Glutamatergic neuron (in vitro differentiated cells): ENCODE measurements at regions not wholly inside any gene's neighbourhood (a gene's known extent, or its start where the extent isn't known, plus 50 kb on each side); places are given as distances from the start of the nearest gene placed in this dataset.

ENCODE experiments used
- DNase-seq: peaks from one replicate; pipeline ENCODE4 v3.0.0; 2022
- H3K27ac Mint-ChIP-seq: one replicate; pipeline ENCODE4 v1.8.0; 2020; ENCODE audit warnings: mild to moderate bottlenecking, mixed read lengths, inconsistent platforms; ENCODE audit not compliant: unreplicated experiment
- H3K27me3 Mint-ChIP-seq: one replicate; pipeline ENCODE4 v1.8.0; 2020; ENCODE audit warnings: mild to moderate bottlenecking, moderate library complexity, mixed read lengths, inconsistent platforms; ENCODE audit not compliant: unreplicated experiment
- H3K36me3 Mint-ChIP-seq: one replicate; pipeline ENCODE4 v1.8.0; 2020; ENCODE audit warnings: mild to moderate bottlenecking, mixed read lengths, inconsistent platforms; ENCODE audit not compliant: unreplicated experiment
- H3K4me1 Mint-ChIP-seq: one replicate; pipeline ENCODE4 v1.8.0; 2020; ENCODE audit warnings: mild to moderate bottlenecking, low read depth, mixed read lengths, inconsistent platforms; ENCODE audit not compliant: unreplicated experiment
- H3K4me3 Mint-ChIP-seq: one replicate; pipeline ENCODE4 v1.8.0; 2020; ENCODE audit warnings: mild to moderate bottlenecking, mixed read lengths, inconsistent platforms; ENCODE audit not compliant: unreplicated experiment
- H3K9me3 Mint-ChIP-seq: one replicate; pipeline ENCODE4 v1.8.0; 2020; ENCODE audit warnings: mild to moderate bottlenecking, moderate library complexity, mixed read lengths, inconsistent platforms; ENCODE audit not compliant: unreplicated experiment
- CTCF ChIP-seq: fragments of 200-600 bp; sonication (generic); IDR thresholded peaks from one replicate; pipeline ENCODE4 v1.5.0; 2021; ENCODE audit not compliant: partially characterized antibody, unreplicated experiment

GRCh38 chr6:126913651-126914050 is 204.8 kb upstream of the RSPO3 start:
- no peaks in the 10 kb centered on the region for H3K9me3 Mint-ChIP-seq
- no peak for DNase-seq
- H3K36me3 Mint-ChIP-seq = no peaks in the 10 kb centered on the region
- H3K27me3 Mint-ChIP-seq = no peaks in the 10 kb centered on the region
- H3K4me3 Mint-ChIP-seq = no peak overlapping the region
- H3K27ac Mint-ChIP-seq = no peak overlapping the region
- no peaks in the 10 kb centered on the region for H3K4me1 Mint-ChIP-seq
- TF ChIP-seq CTCF = no peak

GRCh38 chr6:126914172-126914571 is 204.3 kb upstream of the RSPO3 start:
- H3K4me3 Mint-ChIP-seq = no peak overlapping the region
- H3K9me3 Mint-ChIP-seq = no peaks in the 10 kb centered on the region
- DNase-seq = no peak

GRCh38 chr6:126914801-126915200 is 203.7 kb upstream of the RSPO3 start:
- no peak for TF ChIP-seq CTCF
- Mint-ChIP-seq H3K36me3 (no peaks in the 10 kb centered on the region), H3K27me3 (no peaks in the 10 kb centered on the region), H3K9me3 (no peaks in the 10 kb centered on the region), H3K4me1 (no peaks in the 10 kb centered on the region), H3K27ac (no peak overlapping the region), H3K4me3 (no peak overlapping the region)
- no peak for DNase-seq

More at GRCh38 chr6:126914172-126914571, 204.3 kb upstream of the RSPO3 start:
- Mint-ChIP-seq H3K27me3 (no peaks in the 10 kb centered on the region), H3K4me1 (no peaks in the 10 kb centered on the region), H3K36me3 (no peaks in the 10 kb centered on the region), H3K27ac (no peak overlapping the region)
- TF ChIP-seq CTCF = no peak

- Mint-ChIP-seq H3K27ac (no peak overlapping the region), H3K36me3 (no peaks in the 10 kb centered on the region), H3K9me3 (no peaks in the 10 kb centered on the region), H3K4me3 (no peak overlapping the region), H3K27me3 (peaks cover 4% of the 10 kb centered on the region), H3K4me1 (no peaks in the 10 kb centered on the region)
- no peak for DNase-seq
- no peak for TF ChIP-seq CTCF
Observed at GRCh38 chr6:126919947-126920346, 198.5 kb upstream of the RSPO3 start.

GRCh38 chr6:126923807-126924206 is 194.7 kb upstream of the RSPO3 start:
- no peak for TF ChIP-seq CTCF
- no peak overlapping the region for H3K27ac Mint-ChIP-seq
- no peak for DNase-seq
- no peaks in the 10 kb centered on the region for H3K36me3 Mint-ChIP-seq
- peaks cover 4% of the 10 kb centered on the region for H3K27me3 Mint-ChIP-seq
- H3K9me3 Mint-ChIP-seq = no peaks in the 10 kb centered on the region
- H3K4me3 Mint-ChIP-seq = no peak overlapping the region
- H3K4me1 Mint-ChIP-seq = no peaks in the 10 kb centered on the region
